GM23338 (cell line): ENCODE measurements at regions not wholly inside any gene's neighbourhood (a gene's known extent, or its start where the extent isn't known, plus 50 kb on each side); places are given as distances from the start of the nearest gene placed in this dataset.

ENCODE experiments used
- ATAC-seq: fragments of 200-7000 bp; cut with Tn5 transposase; 3 replicates; pipeline ENCODE4 v1.9.1; 2020
- DNase-seq: peaks from one replicate; pipeline ENCODE4 v3.0.0-alpha.2; 2015; ENCODE audit warnings: low spot score
- H2AFZ ChIP-seq: fragments of 200-600 bp; sonication (generic); 2 replicates; pipeline ENCODE4 v1.8.0; 2016; ENCODE audit warnings: antibody characterized with exemption, mild to moderate bottlenecking, moderate library complexity
- H3F3A ChIP-seq: fragments of 200-600 bp; sonication (generic); replicated peaks from 2 replicates; pipeline ENCODE4 v1.8.0; 2017; ENCODE audit warnings: antibody characterized with exemption, mixed run types, low read depth
- H3K27ac ChIP-seq: fragments of 200-600 bp; sonication (generic); 2 replicates; pipeline ENCODE4 v1.6.1; 2016; ENCODE audit warnings: low read depth
- H3K27me3 ChIP-seq: fragments of 200-600 bp; sonication (generic); 2 replicates; pipeline ENCODE4 v1.8.0; 2016; ENCODE audit warnings: mild to moderate bottlenecking, mixed run types, moderate library complexity; ENCODE audit not compliant: insufficient read depth
- H3K36me3 ChIP-seq: fragments of 200-600 bp; sonication (generic); 2 replicates; pipeline ENCODE4 v1.8.0; 2016; ENCODE audit warnings: mild to moderate bottlenecking; ENCODE audit not compliant: insufficient read depth
- H3K4me1 ChIP-seq: fragments of 200-600 bp; sonication (generic); 2 replicates; pipeline ENCODE4 v1.8.0; 2016; ENCODE audit warnings: mild to moderate bottlenecking, moderate library complexity; ENCODE audit not compliant: insufficient read depth
- H3K4me2 ChIP-seq: fragments of 200-600 bp; sonication (generic); 2 replicates; pipeline ENCODE4 v1.7.1; 2017; ENCODE audit warnings: mixed run types
- H3K4me3 ChIP-seq: fragments of 200-600 bp; sonication (generic); 2 replicates; pipeline ENCODE4 v1.6.1; 2016; ENCODE audit warnings: mixed run types
- H3K79me2 ChIP-seq: fragments of 200-600 bp; sonication (generic); replicated peaks from 2 replicates; pipeline ENCODE4 v1.8.0; 2017; ENCODE audit warnings: mild to moderate bottlenecking; ENCODE audit not compliant: insufficient read depth
- H3K9me2 ChIP-seq: fragments of 200-600 bp; sonication (generic); 2 replicates; pipeline ENCODE4 v1.8.0; 2017; ENCODE audit not compliant: insufficient read depth
- H4K20me1 ChIP-seq: fragments of 200-600 bp; sonication (generic); replicated peaks from 2 replicates; pipeline ENCODE4 v1.8.0; 2017; ENCODE audit warnings: mild to moderate bottlenecking; ENCODE audit not compliant: insufficient read depth
- H3K27ac Mint-ChIP-seq: 2 replicates; pipeline ENCODE4 v1.8.0; 2020; ENCODE audit warnings: inconsistent platforms, mild to moderate bottlenecking, moderate library complexity, mixed read lengths
- H3K27me3 Mint-ChIP-seq: 3 replicates; pipeline ENCODE4 v1.8.0; 2022; ENCODE audit warnings: low read depth, mild to moderate bottlenecking, moderate library complexity, mixed read lengths, inconsistent platforms; ENCODE audit not compliant: insufficient read depth, poor library complexity
- H3K36me3 Mint-ChIP-seq: 3 replicates; pipeline ENCODE4 v1.8.0; 2021; ENCODE audit warnings: low read depth, mild to moderate bottlenecking, inconsistent platforms, moderate library complexity, mixed read lengths
- H3K4me1 Mint-ChIP-seq: 3 replicates; pipeline ENCODE4 v1.8.0; 2020; ENCODE audit warnings: mild to moderate bottlenecking, inconsistent platforms, mixed read lengths
- H3K4me3 Mint-ChIP-seq: 3 replicates; pipeline ENCODE4 v1.8.0; 2021; ENCODE audit warnings: moderate library complexity, mild to moderate bottlenecking, inconsistent platforms, mixed read lengths
- H3K9me3 Mint-ChIP-seq: 3 replicates; pipeline ENCODE4 v1.8.0; 2020; ENCODE audit warnings: moderate library complexity, mild to moderate bottlenecking, inconsistent platforms, mixed read lengths
- JUNB ChIP-seq: IDR thresholded peaks from one replicate; pipeline ENCODE4 v1.6.1; 2016; ENCODE audit warnings: antibody characterized with exemption; ENCODE audit not compliant: unreplicated experiment
- STAT1 ChIP-seq: IDR thresholded peaks from one replicate; pipeline ENCODE4 v1.6.1; 2016; ENCODE audit warnings: antibody characterized with exemption; ENCODE audit not compliant: unreplicated experiment
- TF ChIP-seq, protein P1 (sequence below), 2 experiments: fragments of 200-600 bp in 1 of 2; sonication (generic) in 1 of 2; conservative IDR thresholded peaks; 2 replicates each; pipeline versions ENCODE4 v1.5.1 to v1.6.1; 2016 to 2017; ENCODE audit warnings: antibody characterized with exemption in 2 of 2, low read depth in 2 of 2, mild to moderate bottlenecking in 2 of 2, moderate library complexity in 1 of 2

DNA sequence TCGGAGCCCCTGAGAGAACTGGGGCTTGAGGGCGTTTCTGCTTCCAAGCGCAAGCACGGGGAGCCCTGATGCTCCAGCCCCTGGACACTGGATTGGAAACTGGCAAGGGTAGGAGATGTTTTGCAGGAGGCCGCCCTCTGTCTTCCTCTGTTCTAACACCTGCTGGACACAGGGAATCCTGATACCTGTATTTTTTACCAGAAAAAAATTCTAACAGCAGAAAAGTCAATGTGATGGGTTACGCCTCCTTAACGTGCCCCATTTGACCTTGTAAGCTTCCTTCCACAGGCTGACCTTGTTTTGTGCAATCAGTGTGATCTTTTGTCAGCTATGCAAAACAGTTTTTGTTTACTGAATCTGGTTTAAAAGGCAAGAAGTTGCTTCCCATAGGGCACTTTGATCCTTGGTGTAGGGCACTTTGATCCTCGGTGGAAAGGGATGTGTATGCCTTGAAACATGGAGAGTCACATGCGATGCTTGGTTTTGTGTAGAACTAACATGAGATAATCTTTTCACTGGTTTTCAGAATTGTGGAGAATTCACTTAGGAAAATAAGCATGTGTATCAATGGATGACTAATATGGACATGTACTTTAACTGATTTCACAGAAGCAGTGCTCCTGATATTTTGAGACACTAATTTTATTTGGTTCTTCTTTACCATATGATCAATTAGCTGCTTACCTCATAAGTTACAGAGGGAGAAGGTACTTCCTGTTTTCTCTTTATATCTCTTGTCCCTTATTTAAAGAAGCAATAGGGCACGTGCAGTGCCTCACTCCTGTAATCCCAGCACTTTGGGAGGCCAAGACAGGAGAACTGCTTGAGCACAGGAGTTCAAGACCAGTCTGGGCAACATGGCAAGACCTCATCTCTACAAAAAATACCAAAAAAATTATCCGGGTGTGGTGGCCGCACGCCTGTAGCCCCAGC lies 59.9 kb upstream of the MAP3K4 start:
- H3K4me1 Mint-ChIP-seq: peaks cover 17% of the 10 kb centered on the region
- no peaks in the 10 kb centered on the region for H3K36me3 Mint-ChIP-seq
- H3K4me1 ChIP-seq: peaks cover 11% of the 10 kb centered on the region; the same call in 1 of the 2 replicates
- H3K9me2 ChIP-seq: no peaks in the 10 kb centered on the region
- H2AFZ ChIP-seq: peak overlapping the region; percentile 99
- H3K4me3 ChIP-seq: peak overlapping the region; percentile 65
- no peak for TF ChIP-seq STAT1
- TF ChIP-seq, protein P1, sequence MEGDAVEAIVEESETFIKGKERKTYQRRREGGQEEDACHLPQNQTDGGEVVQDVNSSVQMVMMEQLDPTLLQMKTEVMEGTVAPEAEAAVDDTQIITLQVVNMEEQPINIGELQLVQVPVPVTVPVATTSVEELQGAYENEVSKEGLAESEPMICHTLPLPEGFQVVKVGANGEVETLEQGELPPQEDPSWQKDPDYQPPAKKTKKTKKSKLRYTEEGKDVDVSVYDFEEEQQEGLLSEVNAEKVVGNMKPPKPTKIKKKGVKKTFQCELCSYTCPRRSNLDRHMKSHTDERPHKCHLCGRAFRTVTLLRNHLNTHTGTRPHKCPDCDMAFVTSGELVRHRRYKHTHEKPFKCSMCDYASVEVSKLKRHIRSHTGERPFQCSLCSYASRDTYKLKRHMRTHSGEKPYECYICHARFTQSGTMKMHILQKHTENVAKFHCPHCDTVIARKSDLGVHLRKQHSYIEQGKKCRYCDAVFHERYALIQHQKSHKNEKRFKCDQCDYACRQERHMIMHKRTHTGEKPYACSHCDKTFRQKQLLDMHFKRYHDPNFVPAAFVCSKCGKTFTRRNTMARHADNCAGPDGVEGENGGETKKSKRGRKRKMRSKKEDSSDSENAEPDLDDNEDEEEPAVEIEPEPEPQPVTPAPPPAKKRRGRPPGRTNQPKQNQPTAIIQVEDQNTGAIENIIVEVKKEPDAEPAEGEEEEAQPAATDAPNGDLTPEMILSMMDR (conservative IDR thresholded peaks at IDR 0.05; ENCODE audit: low read depth in 2 of 2): peak in 1 of 2 experiments; percentile 29; a peak in 2 of 4 replicates
- H3K9me3 Mint-ChIP-seq: peaks cover 2% of the 10 kb centered on the region; the same call in 1 of the 3 replicates
- H3K79me2 ChIP-seq: no peaks in the 10 kb centered on the region
- no peaks in the 10 kb centered on the region for H3F3A ChIP-seq
- H3K4me2 ChIP-seq: peak overlapping the region; percentile 88
- H3K27me3 ChIP-seq: peaks cover 10% of the 10 kb centered on the region
- peak overlapping the region; percentile 63 for H3K4me3 Mint-ChIP-seq
- DNase-seq (peak; percentile 54), ATAC-seq (no peak)
- no peak overlapping the region for H3K27ac ChIP-seq
- H3K27me3 Mint-ChIP-seq: peaks cover 11% of the 10 kb centered on the region
- H3K27ac Mint-ChIP-seq: no peak overlapping the region
- no peaks in the 10 kb centered on the region; the same call in 1 of the 2 replicates for H4K20me1 ChIP-seq
- no peaks in the 10 kb centered on the region for H3K36me3 ChIP-seq

- no peaks in the 10 kb centered on the region for H3K79me2 ChIP-seq
- TF ChIP-seq JUNB: no peak
- TF ChIP-seq, protein P1 (conservative IDR thresholded peaks at IDR 0.05; ENCODE audit: low read depth in 2 of 2): peak; percentile 27 to 66
- DNase-seq: peak; percentile 71
- H3K9me2 ChIP-seq: no peaks in the 10 kb centered on the region
- H3K27ac Mint-ChIP-seq: no peak overlapping the region
- no peaks in the 10 kb centered on the region; the same call in 1 of the 2 replicates for H4K20me1 ChIP-seq
- H3K9me3 Mint-ChIP-seq: no peaks in the 10 kb centered on the region
- H3K4me2 ChIP-seq: no peak overlapping the region
- peaks cover 10% of the 10 kb centered on the region for H3K27me3 ChIP-seq
- peaks cover 5% of the 10 kb centered on the region; the same call in 1 of the 3 replicates for H3K4me1 Mint-ChIP-seq
- H2AFZ ChIP-seq: no peak overlapping the region
- H3K4me3 ChIP-seq: no peak overlapping the region
- ATAC-seq: peak; percentile 62
- peaks cover 6% of the 10 kb centered on the region; the same call in 1 of the 2 replicates for H3K4me1 ChIP-seq
- H3K36me3 ChIP-seq: no peaks in the 10 kb centered on the region
- H3F3A ChIP-seq: no peaks in the 10 kb centered on the region
- no peak overlapping the region; the same call in 2 of the 3 replicates for H3K4me3 Mint-ChIP-seq
- H3K36me3 Mint-ChIP-seq: no peaks in the 10 kb centered on the region
- H3K27ac ChIP-seq: no peak overlapping the region
- H3K27me3 Mint-ChIP-seq: peaks cover 11% of the 10 kb centered on the region
Measured at GRCh38 chr6:160933256-160933655, 58.3 kb upstream of the MAP3K4 start.
